PC-9 (cell line): ENCODE measurements at regions not wholly inside any gene's neighbourhood (a gene's known extent, or its start where the extent isn't known, plus 50 kb on each side); places are given as distances from the start of the nearest gene placed in this dataset.

Source experiments
- EZH2 ChIP-seq: fragments of 200-600 bp; sonication (generic); IDR thresholded peaks from 2 replicates; pipeline ENCODE4 v1.8.0; 2017; ENCODE audit warnings: antibody characterized with exemption, low read depth
- TF ChIP-seq, protein P1 (sequence below): fragments of 200-600 bp; sonication (generic); conservative IDR thresholded peaks from 2 replicates; pipeline ENCODE4 v1.6.1; 2017; ENCODE audit warnings: mixed run types, antibody characterized with exemption, mild to moderate bottlenecking, moderate library complexity

DNA sequence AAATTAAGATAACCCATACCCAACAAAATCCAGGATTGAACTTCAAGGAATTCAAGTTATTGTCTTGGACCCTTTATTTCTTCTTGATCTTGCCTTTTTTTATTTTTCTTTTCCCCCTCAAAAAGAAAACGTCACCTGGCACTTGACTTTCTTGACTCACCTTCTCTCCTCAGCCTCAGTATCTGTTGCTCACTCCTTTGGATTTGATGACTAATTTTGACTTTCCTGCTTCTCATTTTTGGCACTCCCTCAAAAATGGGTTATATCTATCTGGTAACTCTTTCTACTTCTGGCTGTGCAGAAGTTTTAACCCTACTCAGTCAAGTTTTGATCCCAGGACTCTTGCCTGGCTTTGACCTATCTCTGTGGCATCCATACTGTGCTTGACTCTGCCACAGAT is 66.6 kb upstream of the SPATA31D4 start:
- TF ChIP-seq, protein P1, sequence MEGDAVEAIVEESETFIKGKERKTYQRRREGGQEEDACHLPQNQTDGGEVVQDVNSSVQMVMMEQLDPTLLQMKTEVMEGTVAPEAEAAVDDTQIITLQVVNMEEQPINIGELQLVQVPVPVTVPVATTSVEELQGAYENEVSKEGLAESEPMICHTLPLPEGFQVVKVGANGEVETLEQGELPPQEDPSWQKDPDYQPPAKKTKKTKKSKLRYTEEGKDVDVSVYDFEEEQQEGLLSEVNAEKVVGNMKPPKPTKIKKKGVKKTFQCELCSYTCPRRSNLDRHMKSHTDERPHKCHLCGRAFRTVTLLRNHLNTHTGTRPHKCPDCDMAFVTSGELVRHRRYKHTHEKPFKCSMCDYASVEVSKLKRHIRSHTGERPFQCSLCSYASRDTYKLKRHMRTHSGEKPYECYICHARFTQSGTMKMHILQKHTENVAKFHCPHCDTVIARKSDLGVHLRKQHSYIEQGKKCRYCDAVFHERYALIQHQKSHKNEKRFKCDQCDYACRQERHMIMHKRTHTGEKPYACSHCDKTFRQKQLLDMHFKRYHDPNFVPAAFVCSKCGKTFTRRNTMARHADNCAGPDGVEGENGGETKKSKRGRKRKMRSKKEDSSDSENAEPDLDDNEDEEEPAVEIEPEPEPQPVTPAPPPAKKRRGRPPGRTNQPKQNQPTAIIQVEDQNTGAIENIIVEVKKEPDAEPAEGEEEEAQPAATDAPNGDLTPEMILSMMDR: no peak
- TF ChIP-seq EZH2: no peak
